GM19025 (cell line): ENCODE measurements at regions not wholly inside any gene's neighbourhood (a gene's known extent, or its start where the extent isn't known, plus 50 kb on each side); places are given as distances from the start of the nearest gene placed in this dataset.
"Not testable (repeated sequence)": the region's sequence is repeated elsewhere in the genome, so short reads cannot be mapped to it uniquely, and the experiment has no call there.

ENCODE experiments used
- ATAC-seq: cut with Tn5 transposase; IDR thresholded peaks from one replicate; pipeline ENCODE4 v1.9.1; 2021; ENCODE audit warnings: mild to moderate bottlenecking, low read depth, moderate library complexity; ENCODE audit not compliant: unreplicated experiment

- ATAC-seq = no peak
Measured at GRCh38 chr13:54004026-54004699, 975.5 kb downstream of the OLFM4 start.

GRCh38 chr13:54016542-54016941 is 987.9 kb downstream of the OLFM4 start:
- no peak for ATAC-seq

- ATAC-seq = no peak
Measured at GRCh38 chr13:54018485-54018884, 989.9 kb downstream of the OLFM4 start.

- peak; percentile 87 for ATAC-seq
Measured at GRCh38 chr13:54029226-54029625, 1000.6 kb downstream of the OLFM4 start.

GRCh38 chr13:54029720-54030119 is 1001.1 kb downstream of the OLFM4 start:
- ATAC-seq = no peak

- no peak for ATAC-seq
Measured at GRCh38 chr13:54033323-54033861, 1004.8 kb downstream of the OLFM4 start.

- ATAC-seq = no peak
Measured at GRCh38 chr13:54034047-54034446, 1005.4 kb downstream of the OLFM4 start.

- not testable (repeated sequence) for ATAC-seq
Measured at GRCh38 chr13:54057416-54057815, 1028.8 kb downstream of the OLFM4 start.

- ATAC-seq = not testable (repeated sequence)
Measured at GRCh38 chr13:54069958-54070357, 1041.3 kb downstream of the OLFM4 start.

- no peak for ATAC-seq
Measured at GRCh38 chr13:54077569-54077968, 1049.0 kb downstream of the OLFM4 start.

- ATAC-seq = no peak
Measured at GRCh38 chr13:54078271-54078870, 1049.8 kb downstream of the OLFM4 start.

GRCh38 chr13:54082309-54082708 is 1053.7 kb downstream of the OLFM4 start:
- ATAC-seq = not testable (repeated sequence)

GRCh38 chr13:54091884-54092283 is 1063.3 kb downstream of the OLFM4 start:
- no peak for ATAC-seq

- ATAC-seq = no peak
Measured at GRCh38 chr13:54092686-54093085, 1064.1 kb downstream of the OLFM4 start.

- no peak for ATAC-seq
Measured at GRCh38 chr13:54110597-54110996, 1082.0 kb downstream of the OLFM4 start.

- ATAC-seq = no peak
Measured at GRCh38 chr13:54124700-54125099, 1096.1 kb downstream of the OLFM4 start.

GRCh38 chr13:54130931-54131330 is 1102.3 kb downstream of the OLFM4 start:
- ATAC-seq = not testable (repeated sequence)

GRCh38 chr13:54131433-54131832 is 1102.8 kb downstream of the OLFM4 start:
- not testable (repeated sequence) for ATAC-seq

- ATAC-seq = not testable (repeated sequence)
Measured at GRCh38 chr13:54132127-54132526, 1103.5 kb downstream of the OLFM4 start.

- not testable (repeated sequence) for ATAC-seq
Measured at GRCh38 chr13:54132720-54133119, 1104.1 kb downstream of the OLFM4 start.

GRCh38 chr13:54133746-54134145 is 1105.1 kb downstream of the OLFM4 start:
- no peak for ATAC-seq

- ATAC-seq = no peak
Measured at GRCh38 chr13:54144828-54145227, 1116.2 kb downstream of the OLFM4 start.
